ENCODE measurements at regions not wholly inside any gene's neighbourhood (a gene's known extent, or its start where the extent isn't known, plus 50 kb on each side); places are given as distances from the start of the nearest gene placed in this dataset.

DNA sequence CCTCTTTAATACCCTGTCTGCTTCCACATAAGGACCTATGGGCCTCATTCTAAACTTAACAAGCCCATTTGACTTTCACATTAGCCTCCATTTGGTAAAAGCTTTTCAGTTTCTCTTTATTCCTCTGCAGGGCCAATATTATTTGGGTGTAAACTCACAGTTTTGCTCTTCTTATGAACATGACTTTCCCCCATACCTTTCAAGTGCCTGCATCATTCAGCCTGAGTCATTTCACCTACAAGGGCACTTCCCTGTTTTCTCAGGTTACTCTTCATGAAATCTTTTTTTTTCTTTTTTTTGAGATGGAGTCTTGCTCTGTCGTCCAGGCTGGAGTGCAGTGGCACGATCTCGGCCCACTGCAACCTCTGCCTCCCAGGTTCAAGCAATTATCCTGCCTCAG is 1258.1 kb upstream of the CELF2 start:
- TF ChIP-seq, protein P1, sequence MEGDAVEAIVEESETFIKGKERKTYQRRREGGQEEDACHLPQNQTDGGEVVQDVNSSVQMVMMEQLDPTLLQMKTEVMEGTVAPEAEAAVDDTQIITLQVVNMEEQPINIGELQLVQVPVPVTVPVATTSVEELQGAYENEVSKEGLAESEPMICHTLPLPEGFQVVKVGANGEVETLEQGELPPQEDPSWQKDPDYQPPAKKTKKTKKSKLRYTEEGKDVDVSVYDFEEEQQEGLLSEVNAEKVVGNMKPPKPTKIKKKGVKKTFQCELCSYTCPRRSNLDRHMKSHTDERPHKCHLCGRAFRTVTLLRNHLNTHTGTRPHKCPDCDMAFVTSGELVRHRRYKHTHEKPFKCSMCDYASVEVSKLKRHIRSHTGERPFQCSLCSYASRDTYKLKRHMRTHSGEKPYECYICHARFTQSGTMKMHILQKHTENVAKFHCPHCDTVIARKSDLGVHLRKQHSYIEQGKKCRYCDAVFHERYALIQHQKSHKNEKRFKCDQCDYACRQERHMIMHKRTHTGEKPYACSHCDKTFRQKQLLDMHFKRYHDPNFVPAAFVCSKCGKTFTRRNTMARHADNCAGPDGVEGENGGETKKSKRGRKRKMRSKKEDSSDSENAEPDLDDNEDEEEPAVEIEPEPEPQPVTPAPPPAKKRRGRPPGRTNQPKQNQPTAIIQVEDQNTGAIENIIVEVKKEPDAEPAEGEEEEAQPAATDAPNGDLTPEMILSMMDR (IDR thresholded peaks at IDR 0.05), result no peak
- Histone ChIP-seq H3K27me3 (no peaks in the 10 kb centered on the region), H3K36me3 (no peaks in the 10 kb centered on the region)

DNA sequence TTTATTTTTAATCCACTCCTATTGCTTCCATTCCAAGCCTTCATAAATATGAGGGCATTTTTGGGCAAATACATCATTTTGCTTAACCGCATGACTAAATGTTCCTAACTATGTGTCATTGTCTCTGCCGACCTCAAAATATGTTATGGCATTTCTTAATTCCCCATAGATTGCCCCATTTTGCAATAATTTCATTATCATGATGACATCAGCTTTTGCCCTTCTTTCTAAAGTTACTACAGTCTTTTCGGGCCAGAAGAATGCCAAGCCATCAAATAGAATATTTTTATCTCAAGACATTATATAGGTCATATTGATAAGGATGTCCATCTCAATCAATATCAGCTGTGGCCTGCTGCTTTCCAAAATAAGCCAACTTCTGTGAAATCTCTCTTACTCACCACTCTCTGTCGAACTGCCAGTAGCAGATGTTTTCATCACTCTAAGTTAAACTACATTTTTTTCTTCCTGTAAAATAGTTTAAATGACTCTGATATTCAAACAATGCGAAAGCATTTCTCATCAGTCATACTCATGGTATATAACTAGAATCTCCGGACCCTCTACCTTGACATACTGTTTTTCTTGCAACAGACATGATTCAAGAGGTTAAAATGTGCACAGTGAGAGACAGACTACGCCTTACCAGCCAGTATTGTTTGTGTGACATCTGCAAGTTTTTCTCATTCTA is 1254.6 kb upstream of the CELF2 start:
- Histone ChIP-seq H3K9me3 (no peaks in the 10 kb centered on the region), H3K27me3 (no peaks in the 10 kb centered on the region), H3K36me3 (no peaks in the 10 kb centered on the region), H3K4me1 (no peaks in the 10 kb centered on the region), H3K27ac (no peak overlapping the region), H3K4me3 (no peak overlapping the region)
- intact Hi-C loops (cut with DNase I; ENCODE audit: low total_unique reads), result no loop called here
- DNase-seq, result no peak
- TF ChIP-seq, protein P1 (IDR thresholded peaks at IDR 0.05), result no peak

More for the DNA sequence above, 1258.1 kb upstream of the CELF2 start:
- intact Hi-C loops (cut with DNase I; ENCODE audit: low total_unique reads), result no loop called here
- Histone ChIP-seq H3K4me1 (no peaks in the 10 kb centered on the region), H3K9me3 (no peaks in the 10 kb centered on the region), H3K4me3 (no peak overlapping the region), H3K27ac (no peak overlapping the region)
- no peak for DNase-seq

DNA sequence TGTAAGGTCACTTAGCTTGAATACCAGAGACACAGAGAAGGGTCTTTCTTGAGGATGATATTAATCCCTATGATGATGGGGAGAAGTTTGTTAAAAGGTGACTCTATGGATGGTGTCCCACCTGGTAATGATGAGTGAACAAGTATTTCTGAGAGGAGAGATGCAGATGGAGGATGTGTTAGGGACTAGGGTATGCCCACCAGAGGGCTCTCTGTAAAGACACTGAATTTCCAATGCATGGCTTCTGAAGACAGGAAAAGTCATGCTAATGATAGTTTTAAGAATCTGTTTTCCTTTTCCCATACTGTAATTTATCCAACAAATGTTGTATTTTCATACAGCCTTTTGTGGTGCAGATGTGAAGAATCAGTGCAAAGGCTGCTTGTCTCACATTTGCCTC is 1250.9 kb upstream of the CELF2 start:
- H3K36me3 ChIP-seq, result no peaks in the 10 kb centered on the region
- H3K27me3 ChIP-seq, result no peaks in the 10 kb centered on the region
- intact Hi-C loops (cut with DNase I; ENCODE audit: low total_unique reads), result no loop called here
- H3K9me3 ChIP-seq, result no peaks in the 10 kb centered on the region
- TF ChIP-seq, protein P1 (IDR thresholded peaks at IDR 0.05), result no peak
- H3K4me3 ChIP-seq, result no peak overlapping the region
- no peaks in the 10 kb centered on the region for H3K4me1 ChIP-seq
- no peak for DNase-seq
- no peak overlapping the region for H3K27ac ChIP-seq

DNA sequence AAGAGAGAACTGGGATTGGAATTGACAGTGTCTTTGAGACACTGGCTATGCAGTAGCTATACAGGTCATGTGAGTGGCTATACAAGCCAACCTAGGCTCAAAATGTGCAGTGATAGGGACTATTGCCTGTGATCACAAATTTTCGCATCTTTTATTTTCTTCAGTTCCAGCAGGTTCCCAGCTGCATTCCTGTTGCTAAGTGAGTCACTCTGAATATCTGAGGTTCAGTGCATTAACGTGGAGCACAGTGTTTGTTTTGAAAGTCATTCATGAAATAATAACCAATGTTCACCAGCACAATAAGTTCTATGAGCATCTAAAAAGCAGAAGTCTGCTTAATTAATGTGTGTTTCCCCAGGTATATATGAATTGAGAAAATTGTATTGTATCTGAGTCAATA is 1236.0 kb upstream of the CELF2 start:
- intact Hi-C loops (cut with DNase I; ENCODE audit: low total_unique reads), result no loop called here
- Histone ChIP-seq H3K4me1 (no peaks in the 10 kb centered on the region), H3K27ac (no peak overlapping the region), H3K4me3 (no peak overlapping the region), H3K9me3 (no peaks in the 10 kb centered on the region), H3K27me3 (no peaks in the 10 kb centered on the region), H3K36me3 (no peaks in the 10 kb centered on the region)
- TF ChIP-seq, protein P1 (IDR thresholded peaks at IDR 0.05), result no peak
- no peak for DNase-seq

DNA sequence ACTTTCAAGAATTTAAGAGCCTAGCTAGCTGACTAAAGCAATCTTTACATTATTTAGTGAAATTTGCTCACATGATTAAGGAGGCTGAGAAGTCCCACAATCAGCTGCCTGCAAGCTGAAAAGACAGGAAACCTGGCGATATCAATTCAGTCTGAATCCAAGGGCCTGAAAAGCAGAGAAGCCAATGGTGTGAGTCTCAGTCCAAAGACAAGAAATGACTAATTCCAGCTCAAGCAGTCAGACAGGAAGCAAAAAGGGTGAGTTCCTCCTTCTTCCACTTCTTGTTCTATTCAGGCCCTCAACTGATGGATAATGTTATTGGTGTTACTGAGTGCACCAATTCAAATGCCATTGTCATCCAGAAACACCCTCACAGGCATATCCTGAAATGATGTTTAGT is 1231.6 kb upstream of the CELF2 start:
- Histone ChIP-seq H3K36me3 (no peaks in the 10 kb centered on the region), H3K27me3 (no peaks in the 10 kb centered on the region), H3K9me3 (no peaks in the 10 kb centered on the region), H3K27ac (no peak overlapping the region), H3K4me3 (no peak overlapping the region), H3K4me1 (no peaks in the 10 kb centered on the region)
- intact Hi-C loops (cut with DNase I; ENCODE audit: low total_unique reads), result no loop called here
- DNase-seq, result no peak
- TF ChIP-seq, protein P1 (IDR thresholded peaks at IDR 0.05), result no peak

DNA sequence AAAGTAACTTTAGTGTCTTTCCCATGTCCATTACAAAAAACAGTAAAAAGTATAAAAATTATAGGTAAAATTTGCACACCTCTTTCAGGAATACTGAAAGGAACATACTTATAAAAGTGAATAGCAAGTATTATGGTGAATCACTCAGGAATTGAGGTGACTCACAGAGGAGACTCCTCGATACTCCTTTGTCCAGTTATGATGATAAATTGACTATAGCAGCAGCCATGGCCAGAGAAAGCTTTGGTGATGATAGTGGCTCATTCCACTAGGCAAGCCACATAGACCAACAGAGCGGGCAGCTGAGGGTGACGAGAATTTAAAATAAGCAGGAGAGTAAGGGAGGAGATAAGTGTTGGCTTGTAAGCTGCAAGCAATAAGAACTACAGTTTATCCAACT is 1231.1 kb upstream of the CELF2 start:
- no peaks in the 10 kb centered on the region for H3K27me3 ChIP-seq
- H3K4me3 ChIP-seq, result no peak overlapping the region
- no peak for DNase-seq
- H3K4me1 ChIP-seq, result no peaks in the 10 kb centered on the region
- TF ChIP-seq, protein P1 (IDR thresholded peaks at IDR 0.05), result no peak
- no peak overlapping the region for H3K27ac ChIP-seq
- no peaks in the 10 kb centered on the region for H3K9me3 ChIP-seq
- no peaks in the 10 kb centered on the region for H3K36me3 ChIP-seq
- intact Hi-C loops (cut with DNase I; ENCODE audit: low total_unique reads), result no loop called here

All from tibial artery (tissue), 4 donors.